Peyer's patch (tissue), 4 donors: ENCODE measurements at regions not wholly inside any gene's neighbourhood (a gene's known extent, or its start where the extent isn't known, plus 50 kb on each side); places are given as distances from the start of the nearest gene placed in this dataset.

Experiments
- POLR2A ChIP-seq, 2 donors: fragments of 450-650 bp; IDR thresholded peaks; one replicate each; pipeline ENCODE4 v1.5.1; 2017; ENCODE audit warnings: antibody characterized with exemption in 2 of 2, mild to moderate bottlenecking in 2 of 2, moderate library complexity in 2 of 2
- TF ChIP-seq, protein P1 (sequence below), 6 experiments: fragments of 450-650 bp in 4 of 6; fragments of 200-600 bp in 2 of 6; sonication (generic) in 1 of 6; IDR thresholded peaks; one replicate each; pipeline ENCODE4 v1.5.1; 2017 to 2019; ENCODE audit warnings: antibody characterized with exemption in 6 of 6, mild to moderate bottlenecking in 3 of 6, moderate library complexity in 1 of 6

DNA sequence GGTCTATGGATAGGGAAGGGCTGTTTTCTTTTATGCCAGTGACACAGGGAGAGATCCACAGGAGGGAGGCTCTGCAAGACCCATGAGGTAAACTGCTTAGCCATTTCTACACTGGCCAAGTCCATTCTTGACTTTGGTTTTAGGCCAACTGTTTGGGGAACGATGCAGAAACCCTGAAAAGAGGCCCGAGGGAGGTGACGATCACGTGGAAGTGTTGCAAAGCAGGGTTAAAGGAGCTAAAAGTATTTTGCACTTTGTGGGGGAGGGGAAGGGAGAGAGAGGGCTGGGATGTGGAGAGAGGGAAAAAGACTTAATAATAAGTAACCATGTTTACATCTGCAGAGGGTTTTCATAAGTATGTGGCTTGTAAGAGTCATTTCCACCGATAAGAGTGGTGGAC, 239.7 kb downstream of the EMX2 start:
- TF ChIP-seq, protein P1, sequence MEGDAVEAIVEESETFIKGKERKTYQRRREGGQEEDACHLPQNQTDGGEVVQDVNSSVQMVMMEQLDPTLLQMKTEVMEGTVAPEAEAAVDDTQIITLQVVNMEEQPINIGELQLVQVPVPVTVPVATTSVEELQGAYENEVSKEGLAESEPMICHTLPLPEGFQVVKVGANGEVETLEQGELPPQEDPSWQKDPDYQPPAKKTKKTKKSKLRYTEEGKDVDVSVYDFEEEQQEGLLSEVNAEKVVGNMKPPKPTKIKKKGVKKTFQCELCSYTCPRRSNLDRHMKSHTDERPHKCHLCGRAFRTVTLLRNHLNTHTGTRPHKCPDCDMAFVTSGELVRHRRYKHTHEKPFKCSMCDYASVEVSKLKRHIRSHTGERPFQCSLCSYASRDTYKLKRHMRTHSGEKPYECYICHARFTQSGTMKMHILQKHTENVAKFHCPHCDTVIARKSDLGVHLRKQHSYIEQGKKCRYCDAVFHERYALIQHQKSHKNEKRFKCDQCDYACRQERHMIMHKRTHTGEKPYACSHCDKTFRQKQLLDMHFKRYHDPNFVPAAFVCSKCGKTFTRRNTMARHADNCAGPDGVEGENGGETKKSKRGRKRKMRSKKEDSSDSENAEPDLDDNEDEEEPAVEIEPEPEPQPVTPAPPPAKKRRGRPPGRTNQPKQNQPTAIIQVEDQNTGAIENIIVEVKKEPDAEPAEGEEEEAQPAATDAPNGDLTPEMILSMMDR (IDR thresholded peaks at IDR 0.05), result no peak
- TF ChIP-seq POLR2A (IDR thresholded peaks at IDR 0.05), result no peak
